NCI-H524 (cell line): ENCODE measurements at regions not wholly inside any gene's neighbourhood (a gene's known extent, or its start where the extent isn't known, plus 50 kb on each side); places are given as distances from the start of the nearest gene placed in this dataset.
"Not testable (repeated sequence)": the region's sequence is repeated elsewhere in the genome, so short reads cannot be mapped to it uniquely, and the experiment has no call there.

ENCODE experiments used
- DNase-seq, 2 experiments: peaks; one replicate each; lab custom pipeline; 2025; lab: John Stamatoyannopoulos, UW

DNA sequence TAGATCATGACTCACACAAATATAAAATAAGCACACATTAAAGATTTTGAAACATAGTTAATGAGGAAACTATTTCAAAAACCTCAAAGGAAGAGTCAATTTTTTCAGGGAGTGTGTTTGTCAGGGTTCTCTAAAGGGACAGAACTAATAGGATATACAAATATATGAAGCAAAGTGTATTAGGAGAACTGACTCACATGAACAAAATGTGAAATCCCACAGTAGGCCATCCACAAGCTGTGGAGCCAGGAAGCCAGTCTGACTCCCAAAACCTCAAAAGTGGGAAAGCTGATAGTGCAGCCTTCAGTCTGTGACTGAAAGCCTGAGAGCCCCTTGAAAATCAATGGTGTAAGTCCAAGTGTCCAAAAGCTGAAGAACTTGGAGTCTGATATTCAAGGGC is 898.0 kb upstream of the EYS start:
- no peak for DNase-seq

DNA sequence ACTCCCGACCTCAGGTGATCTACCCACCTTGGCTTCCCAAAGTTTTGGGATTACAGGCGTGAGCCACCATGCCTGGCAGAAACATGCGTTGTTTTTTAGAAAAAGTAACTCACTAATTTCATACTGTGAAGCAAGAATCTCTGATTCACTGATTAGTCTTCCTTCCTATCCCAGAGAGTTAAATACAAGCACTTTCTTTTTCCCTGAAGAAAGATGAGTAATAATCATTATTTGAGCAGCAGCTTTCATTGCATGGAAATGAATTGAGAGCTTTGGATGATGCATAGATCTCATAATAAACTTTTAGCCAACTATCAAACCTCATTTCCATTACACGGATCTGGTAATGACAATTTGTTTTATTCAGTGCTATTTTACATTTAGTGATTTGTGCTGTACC is 892.5 kb upstream of the EYS start:
- DNase-seq = no peak

- no peak for DNase-seq
Measured at GRCh38 chr6:66578362-66578761, 871.3 kb upstream of the EYS start.

DNA sequence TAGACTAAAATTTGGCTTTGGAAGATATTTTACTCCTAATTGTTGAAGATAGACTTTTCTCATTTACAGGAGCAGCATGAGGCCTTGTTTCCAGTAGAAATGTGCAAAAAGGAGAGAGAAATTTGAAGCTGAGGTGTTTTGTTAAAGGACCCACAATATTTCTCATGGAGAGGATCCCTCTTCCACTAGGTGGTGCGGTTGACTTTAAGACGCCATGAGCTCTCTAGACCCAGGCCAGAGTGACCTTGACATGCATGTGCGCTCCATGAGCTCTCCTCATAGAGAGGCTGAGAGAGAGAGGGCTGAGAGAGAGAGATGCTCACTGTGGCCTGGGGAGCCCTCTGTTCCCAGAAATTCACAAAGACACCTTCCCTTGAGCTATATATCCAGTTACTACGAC is 861.2 kb upstream of the EYS start:
- DNase-seq = no peak

GRCh38 chr6:66561479-66561878 is 854.5 kb upstream of the EYS start:
- no peak for DNase-seq

DNA sequence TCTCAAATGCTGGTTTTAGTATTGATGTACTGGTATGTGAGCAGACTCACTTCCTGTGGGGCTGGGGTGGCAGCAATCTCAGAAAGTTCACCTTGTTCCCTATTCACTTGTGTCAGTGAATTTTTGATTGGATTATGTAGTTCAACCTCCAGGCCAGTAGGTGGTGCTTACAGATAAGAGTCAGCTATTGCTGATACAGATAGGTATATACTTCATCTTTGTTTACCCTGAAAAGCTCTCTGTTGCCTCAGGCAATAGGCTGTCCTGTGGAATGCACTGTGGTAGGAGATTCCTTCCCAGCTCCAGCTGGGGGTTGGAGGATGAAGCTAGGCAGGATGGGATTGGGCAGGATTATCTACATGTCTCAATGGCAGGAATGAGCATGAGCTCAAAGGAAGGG is 851.2 kb upstream of the EYS start:
- no peak for DNase-seq

- DNase-seq = no peak
Measured at GRCh38 chr6:66556936-66557335, 849.9 kb upstream of the EYS start.

DNA sequence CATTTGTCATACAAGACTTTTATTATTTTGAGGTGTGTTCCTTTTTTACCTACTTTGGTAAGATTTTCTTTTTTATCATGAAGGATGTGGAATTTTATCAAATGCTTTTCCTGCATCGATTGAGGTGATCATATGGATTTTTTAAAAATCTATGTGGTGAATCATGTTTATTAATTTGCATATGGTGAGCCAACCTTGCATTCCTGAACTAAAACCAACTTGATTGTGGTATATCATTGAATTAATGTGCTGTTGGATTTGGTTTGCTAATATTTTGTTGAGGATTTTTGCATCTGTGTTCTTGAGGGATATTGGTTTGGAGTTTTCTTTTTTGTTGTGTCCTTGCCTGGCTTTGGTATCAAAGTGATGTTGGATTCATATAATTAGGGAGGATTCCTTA is 848.1 kb upstream of the EYS start:
- DNase-seq = no peak

DNA sequence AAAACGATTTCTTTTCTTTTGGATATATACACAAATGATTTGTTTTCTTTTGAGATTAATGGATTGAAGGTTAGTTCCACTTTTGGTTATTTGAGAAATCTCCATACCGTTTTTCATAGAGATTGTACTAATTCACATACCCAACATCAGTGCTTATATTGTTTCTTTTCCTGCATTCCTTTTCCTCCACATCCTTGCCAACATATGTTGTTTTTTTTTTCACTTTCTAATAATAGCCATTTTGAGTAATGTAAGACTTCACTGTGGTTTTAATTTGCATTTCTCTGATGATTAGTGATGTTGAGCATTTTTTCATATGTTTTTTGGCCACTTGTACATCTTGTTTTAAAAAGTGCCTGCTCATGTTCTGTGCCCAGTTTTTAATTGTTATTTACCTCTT is 846.4 kb upstream of the EYS start:
- DNase-seq = no peak

DNA sequence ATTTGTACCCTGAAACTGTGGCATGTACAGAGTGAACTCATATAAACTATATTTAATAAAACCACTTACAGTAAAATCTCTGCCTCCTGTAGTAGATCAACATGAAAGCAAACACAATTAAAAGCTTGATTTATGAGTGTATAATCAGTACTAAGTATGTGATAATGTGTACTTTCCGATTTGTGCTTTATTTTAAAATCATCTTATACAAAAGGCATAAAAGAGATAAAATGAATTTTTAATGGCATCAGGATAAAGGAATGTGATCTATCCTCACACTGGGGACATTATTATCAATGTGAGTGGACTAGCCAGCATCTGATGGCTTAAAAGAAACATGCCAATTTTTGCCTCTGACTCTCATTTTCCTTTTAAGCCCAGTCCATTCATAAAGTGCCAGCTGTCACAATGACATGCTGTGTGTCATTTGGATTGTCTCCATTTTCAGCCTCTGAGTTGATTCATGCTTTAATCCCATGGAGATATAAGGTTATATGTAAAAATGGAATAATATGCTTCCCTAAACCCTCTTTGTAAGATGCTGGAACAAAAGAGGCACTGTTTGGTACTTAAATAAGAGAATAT is 831.6 kb upstream of the EYS start:
- DNase-seq = peak; percentile 6 to 64

GRCh38 chr6:66533921-66534404 is 826.9 kb upstream of the EYS start:
- DNase-seq = no peak

GRCh38 chr6:66526061-66526460 is 819.0 kb upstream of the EYS start:
- no peak for DNase-seq

GRCh38 chr6:66522864-66523263 is 815.8 kb upstream of the EYS start:
- DNase-seq = no peak

DNA sequence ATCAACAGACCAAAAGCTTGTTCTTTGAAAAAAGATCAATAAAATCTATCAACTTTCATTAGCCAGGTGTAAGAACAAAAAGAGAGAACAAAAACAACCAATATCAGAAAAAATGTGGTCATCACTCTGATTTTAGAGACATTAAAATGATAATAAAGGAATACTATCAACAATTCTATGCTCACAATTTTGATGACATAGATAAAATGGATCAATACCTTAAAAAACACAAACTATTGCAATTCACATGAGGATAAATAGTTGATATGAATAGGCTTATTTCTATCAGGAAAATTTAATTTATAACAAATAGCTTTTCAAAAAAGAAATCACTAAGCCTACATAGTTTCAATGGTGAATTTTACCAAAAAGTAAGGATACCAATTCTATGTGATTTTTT is 809.4 kb upstream of the EYS start:
- DNase-seq = no peak

- DNase-seq = no peak
Measured at GRCh38 chr6:66508433-66508832, 801.4 kb upstream of the EYS start.

GRCh38 chr6:66499851-66500250 is 792.8 kb upstream of the EYS start:
- DNase-seq = no peak

DNA sequence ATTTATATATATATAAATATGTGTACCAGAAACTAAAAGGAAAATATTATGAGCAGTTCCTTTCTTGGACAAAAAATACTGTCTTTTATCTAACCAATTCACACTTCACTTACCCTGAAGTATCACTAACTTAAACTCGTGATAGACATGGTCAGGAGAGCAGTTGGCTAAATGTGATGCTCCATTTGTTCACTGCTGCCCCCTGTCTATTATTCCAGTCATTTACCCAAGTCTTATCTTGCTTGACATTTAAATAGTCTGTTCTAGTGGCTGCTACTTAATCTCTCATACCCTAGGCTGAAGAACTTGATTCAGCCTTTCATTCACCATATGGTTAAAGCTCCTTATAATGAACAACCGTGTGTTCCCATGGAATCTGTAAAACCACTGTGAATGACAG is 789.6 kb upstream of the EYS start:
- DNase-seq = peak; percentile 40 to 89

GRCh38 chr6:66494643-66495042 is 787.6 kb upstream of the EYS start:
- not testable (repeated sequence) for DNase-seq

DNA sequence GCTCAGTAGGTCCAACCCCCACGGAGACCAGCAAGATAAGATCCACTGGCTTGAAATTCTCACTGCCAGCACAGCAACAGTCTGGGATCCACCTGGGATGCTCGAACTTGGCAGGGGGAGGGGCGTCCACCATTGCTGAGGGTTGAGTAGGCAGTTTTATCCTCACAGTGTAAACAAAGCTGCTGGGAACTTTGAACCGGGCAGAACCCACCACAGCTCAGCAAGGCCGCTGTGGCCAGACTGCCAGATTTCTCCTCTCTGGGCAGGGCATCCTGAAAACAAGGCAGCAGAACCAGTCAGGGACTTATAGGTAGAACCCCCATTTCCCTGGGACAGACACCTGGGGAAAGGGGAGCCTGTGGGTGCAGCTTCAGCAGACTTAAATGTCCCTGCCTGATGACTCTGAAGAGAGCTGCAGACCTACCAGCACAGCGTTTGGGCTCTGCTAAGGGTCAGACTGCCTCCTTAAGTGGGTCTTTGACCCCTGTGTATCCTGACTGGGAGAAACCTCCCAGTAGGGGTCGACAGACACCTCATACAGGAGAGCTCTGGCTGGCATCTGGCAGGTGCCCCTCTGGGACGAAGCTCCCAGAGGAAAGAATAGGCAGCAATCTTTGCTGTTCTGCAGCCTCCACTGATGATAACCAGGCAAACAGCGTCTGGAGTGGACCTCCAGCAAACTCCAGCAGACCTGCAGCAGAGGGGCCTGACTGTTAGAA is 782.4 kb upstream of the EYS start:
- no peak for DNase-seq

DNA sequence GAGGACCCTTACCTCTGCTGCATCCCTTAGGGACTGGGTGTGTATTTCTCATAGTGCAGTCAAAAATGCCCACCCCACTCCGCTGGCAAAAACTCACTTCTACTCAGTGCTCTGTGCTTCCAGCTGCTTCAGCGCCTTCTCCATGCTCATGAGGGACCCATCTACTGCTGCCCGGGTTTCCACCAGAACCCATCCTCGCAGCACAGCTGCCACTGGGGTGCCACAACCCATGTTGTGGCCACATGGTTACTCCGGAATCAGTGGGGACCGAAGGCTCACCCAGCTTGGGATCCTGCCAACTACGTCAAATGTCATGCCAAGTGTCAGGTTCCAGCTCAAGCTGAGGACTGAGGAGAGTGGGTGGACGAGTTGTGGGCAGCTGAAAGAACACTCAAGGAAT is 774.2 kb upstream of the EYS start:
- DNase-seq = no peak

DNA sequence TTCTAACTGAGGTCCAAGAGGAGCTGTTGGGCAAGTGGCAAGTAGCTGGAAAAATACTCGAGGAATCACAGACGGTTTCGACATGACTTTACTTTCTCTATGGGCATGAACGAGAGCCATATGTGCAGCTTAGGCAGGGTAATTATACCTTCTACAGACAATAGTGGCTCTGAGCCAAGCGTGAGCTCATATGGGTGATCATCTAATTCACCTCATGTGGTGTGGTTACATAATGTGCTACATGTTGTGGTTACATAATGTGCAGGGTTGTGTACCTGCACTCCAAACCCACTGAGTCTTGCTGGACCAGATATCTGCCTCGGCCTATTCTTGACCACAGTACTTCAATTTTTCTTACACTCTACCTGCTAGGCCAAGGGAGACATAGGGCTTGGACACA is 771.7 kb upstream of the EYS start:
- DNase-seq = peak; percentile 3 to 76

DNA sequence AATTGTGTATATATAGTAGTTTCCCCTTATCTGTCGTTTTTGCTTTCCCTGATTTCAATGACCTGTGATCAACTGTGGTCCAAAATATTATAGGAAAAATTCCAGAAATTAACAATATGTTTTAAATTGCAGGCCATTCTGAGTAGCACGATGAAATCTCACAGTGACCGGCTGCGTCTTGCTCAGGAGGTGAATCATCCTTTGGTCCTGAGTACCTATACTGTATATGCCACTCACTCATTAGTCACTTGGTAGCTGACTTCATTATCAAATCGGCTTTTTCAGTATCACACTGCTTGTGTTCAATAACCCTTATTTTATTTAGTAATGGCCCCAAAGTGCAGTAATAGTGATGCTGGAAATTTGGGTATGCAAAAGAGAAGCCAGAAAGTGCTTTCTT is 728.3 kb upstream of the EYS start:
- DNase-seq = no peak

GRCh38 chr6:66429210-66429609 is 722.2 kb upstream of the EYS start:
- DNase-seq = no peak

GRCh38 chr6:66423047-66423446 is 716.0 kb upstream of the EYS start:
- no peak for DNase-seq
